OCI-LY1 (cell line): ENCODE measurements at regions not wholly inside any gene's neighbourhood (a gene's known extent, or its start where the extent isn't known, plus 50 kb on each side); places are given as distances from the start of the nearest gene placed in this dataset.

Experiments used
- H2AFZ ChIP-seq: fragments of 200-600 bp; sonication (generic), shearing (Covaris generic); 2 replicates; pipeline ENCODE4 v1.6.0; 2014; ENCODE audit warnings: antibody characterized with exemption, mild to moderate bottlenecking, low read length
- H3F3A ChIP-seq: fragments of 200-600 bp; sonication (generic), shearing (Covaris generic); 2 replicates; pipeline ENCODE4 v1.6.0; 2014; ENCODE audit warnings: mild to moderate bottlenecking, antibody characterized with exemption, low read length, moderate library complexity; ENCODE audit not compliant: insufficient read depth
- H3K27ac ChIP-seq: fragments of 200-600 bp; sonication (generic); 2 replicates; pipeline ENCODE4 v1.5.1; 2014; ENCODE audit warnings: low read length, mixed run types, mild to moderate bottlenecking, low read depth; ENCODE audit not compliant: poor library complexity, severe bottlenecking
- H3K27me3 ChIP-seq: fragments of 200-600 bp; sonication (generic); 2 replicates; pipeline ENCODE4 v1.6.0; 2014; ENCODE audit warnings: antibody characterized with exemption, mild to moderate bottlenecking, low read length, moderate library complexity; ENCODE audit not compliant: insufficient read depth
- H3K36me3 ChIP-seq: fragments of 200-600 bp; sonication (generic); 2 replicates; pipeline ENCODE4 v1.6.1; 2014; ENCODE audit warnings: mild to moderate bottlenecking, antibody characterized with exemption, low read length, moderate library complexity, mixed read lengths; ENCODE audit not compliant: insufficient read depth
- H3K4me1 ChIP-seq: fragments of 200-600 bp; sonication (generic); 2 replicates; pipeline ENCODE4 v1.5.1; 2014; ENCODE audit warnings: mild to moderate bottlenecking, low read length, moderate library complexity; ENCODE audit not compliant: insufficient read depth, severe bottlenecking
- H3K4me2 ChIP-seq: fragments of 200-600 bp; sonication (generic), shearing (Covaris generic); 2 replicates; pipeline ENCODE4 v1.6.1; 2014; ENCODE audit warnings: low read length
- H3K4me3 ChIP-seq: fragments of 200-600 bp; sonication (generic); 2 replicates; pipeline ENCODE4 v1.5.1; 2014; ENCODE audit warnings: low read length, low read depth, mild to moderate bottlenecking, mixed read lengths; ENCODE audit not compliant: poor library complexity, severe bottlenecking
- H3K79me2 ChIP-seq: fragments of 200-600 bp; shearing (Covaris generic); 2 replicates; pipeline ENCODE4 v1.6.1; 2016; ENCODE audit warnings: mixed run types, low read length, mixed read lengths; ENCODE audit not compliant: insufficient read depth
- H3K9ac ChIP-seq: fragments of 200-600 bp; sonication (generic), shearing (Covaris generic); 2 replicates; pipeline ENCODE4 v1.6.1; 2014; ENCODE audit warnings: mild to moderate bottlenecking, low read length, mixed read lengths
- H3K9me2 ChIP-seq: fragments of 200-600 bp; sonication (generic), shearing (Covaris generic); 2 replicates; pipeline ENCODE4 v1.6.1; 2014; ENCODE audit warnings: low read depth, mild to moderate bottlenecking, low read length, mixed read lengths
- H3K9me3 ChIP-seq: fragments of 200-600 bp; shearing (Covaris generic); 2 replicates; pipeline ENCODE4 v1.6.1; 2014; ENCODE audit warnings: low read length, mixed read lengths
- H4K20me1 ChIP-seq: fragments of 200-600 bp; sonication (generic), shearing (Covaris generic); 2 replicates; pipeline ENCODE4 v1.6.0; 2016; ENCODE audit warnings: mild to moderate bottlenecking, low read length; ENCODE audit not compliant: insufficient read depth
- CTCF ChIP-seq: fragments of 200-600 bp; sonication (generic), shearing (Covaris generic); IDR thresholded peaks from 2 replicates; pipeline ENCODE4 v1.5.1; 2017; ENCODE audit warnings: mild to moderate bottlenecking, antibody characterized with exemption, low read length, moderate library complexity, mixed read lengths
- EZH2 ChIP-seq: fragments of 200-600 bp; sonication (generic), shearing (Covaris generic); IDR thresholded peaks from 2 replicates; pipeline ENCODE4 v1.8.0; 2017; ENCODE audit warnings: borderline replicate concordance, mixed run types, mild to moderate bottlenecking, antibody characterized with exemption, low read length, moderate library complexity, mixed read lengths

GRCh38 chr12:30396576-30396975 lies 299.1 kb downstream of the IPO8 start:
- no peak overlapping the region for H3K27ac ChIP-seq
- H3K79me2 ChIP-seq, result no peaks in the 10 kb centered on the region
- H3K9me2 ChIP-seq, result no peaks in the 10 kb centered on the region
- no peaks in the 10 kb centered on the region for H4K20me1 ChIP-seq
- H3K27me3 ChIP-seq, result no peaks in the 10 kb centered on the region
- no peaks in the 10 kb centered on the region for H3K4me1 ChIP-seq
- H3K4me2 ChIP-seq, result no peak overlapping the region
- H2AFZ ChIP-seq, result no peak overlapping the region
- H3K4me3 ChIP-seq, result no peak overlapping the region
- no peak for TF ChIP-seq EZH2
- TF ChIP-seq CTCF, result no peak
- no peaks in the 10 kb centered on the region for H3K9me3 ChIP-seq
- no peaks in the 10 kb centered on the region for H3F3A ChIP-seq
- H3K36me3 ChIP-seq, result no peaks in the 10 kb centered on the region
- no peak overlapping the region for H3K9ac ChIP-seq

- Histone ChIP-seq H4K20me1 (no peaks in the 10 kb centered on the region), H3K79me2 (no peaks in the 10 kb centered on the region), H3K36me3 (no peaks in the 10 kb centered on the region), H3K4me1 (no peaks in the 10 kb centered on the region), H3K9ac (no peak overlapping the region), H3K9me3 (no peaks in the 10 kb centered on the region), H3K27me3 (no peaks in the 10 kb centered on the region), H2AFZ (no peak overlapping the region), H3F3A (no peaks in the 10 kb centered on the region), H3K4me2 (no peak overlapping the region), H3K9me2 (no peaks in the 10 kb centered on the region), H3K27ac (no peak overlapping the region), H3K4me3 (no peak overlapping the region)
- TF ChIP-seq EZH2 (no peak), CTCF (no peak)
These were observed 300.5 kb downstream of the IPO8 start for GRCh38 chr12:30395190-30395589.

GRCh38 chr12:30391766-30392366 lies 303.8 kb downstream of the IPO8 start:
- no peak for TF ChIP-seq EZH2
- no peak for TF ChIP-seq CTCF
- Histone ChIP-seq H3F3A (no peaks in the 10 kb centered on the region), H3K27ac (no peak overlapping the region), H3K4me3 (no peak overlapping the region), H3K4me1 (no peaks in the 10 kb centered on the region), H3K36me3 (no peaks in the 10 kb centered on the region), H3K9me2 (no peaks in the 10 kb centered on the region), H2AFZ (no peak overlapping the region), H3K9me3 (no peaks in the 10 kb centered on the region), H3K79me2 (no peaks in the 10 kb centered on the region), H3K4me2 (no peak overlapping the region), H3K27me3 (no peaks in the 10 kb centered on the region), H4K20me1 (no peaks in the 10 kb centered on the region), H3K9ac (no peak overlapping the region)
